HG03060 (cell line): ENCODE measurements at regions not wholly inside any gene's neighbourhood (a gene's known extent, or its start where the extent isn't known, plus 50 kb on each side); places are given as distances from the start of the nearest gene placed in this dataset.

Experiments used
- ATAC-seq: cut with Tn5 transposase; IDR thresholded peaks from one replicate; pipeline ENCODE4 v1.9.1; 2021; ENCODE audit warnings: low read depth, moderate number of reproducible peaks; ENCODE audit not compliant: unreplicated experiment

DNA sequence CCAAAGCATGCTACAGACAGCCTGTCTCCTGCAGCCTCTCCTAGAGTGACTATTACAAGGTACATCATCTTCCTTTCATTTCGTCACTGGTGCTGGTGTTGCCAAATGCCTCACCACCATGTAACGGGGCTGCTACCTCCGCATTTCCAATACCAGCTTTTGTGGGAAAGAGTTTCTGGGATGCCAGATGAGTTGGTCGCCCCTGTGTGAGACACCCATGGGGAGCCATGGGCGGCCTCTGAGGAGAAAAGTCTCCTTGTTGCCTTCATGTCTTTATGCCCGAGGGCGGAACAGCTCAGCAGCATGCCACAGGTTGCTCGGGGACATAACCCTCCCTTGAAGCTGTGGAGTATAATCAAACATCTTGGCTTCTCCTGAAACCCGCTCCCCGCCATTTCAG, 169.6 kb downstream of the THBS2 start:
- ATAC-seq: no peak

DNA sequence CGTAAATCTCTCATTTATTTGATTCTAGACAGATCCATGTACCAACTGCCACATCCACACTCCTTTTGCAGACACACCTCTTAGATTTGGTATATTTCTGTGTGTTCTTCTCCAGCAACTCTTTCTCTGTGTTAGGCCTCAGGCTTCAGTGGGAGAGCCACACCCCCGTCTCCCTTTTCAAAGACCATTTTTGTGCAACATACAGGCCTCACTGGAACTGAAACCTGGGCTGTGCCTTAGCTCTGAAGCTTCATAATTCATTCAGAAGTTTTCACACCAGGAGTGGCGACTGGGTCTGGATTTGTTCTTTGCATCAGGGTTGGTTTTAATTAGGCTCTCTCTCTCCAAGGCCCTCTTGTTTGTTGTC, 170.2 kb downstream of the THBS2 start:
- ATAC-seq: no peak

DNA sequence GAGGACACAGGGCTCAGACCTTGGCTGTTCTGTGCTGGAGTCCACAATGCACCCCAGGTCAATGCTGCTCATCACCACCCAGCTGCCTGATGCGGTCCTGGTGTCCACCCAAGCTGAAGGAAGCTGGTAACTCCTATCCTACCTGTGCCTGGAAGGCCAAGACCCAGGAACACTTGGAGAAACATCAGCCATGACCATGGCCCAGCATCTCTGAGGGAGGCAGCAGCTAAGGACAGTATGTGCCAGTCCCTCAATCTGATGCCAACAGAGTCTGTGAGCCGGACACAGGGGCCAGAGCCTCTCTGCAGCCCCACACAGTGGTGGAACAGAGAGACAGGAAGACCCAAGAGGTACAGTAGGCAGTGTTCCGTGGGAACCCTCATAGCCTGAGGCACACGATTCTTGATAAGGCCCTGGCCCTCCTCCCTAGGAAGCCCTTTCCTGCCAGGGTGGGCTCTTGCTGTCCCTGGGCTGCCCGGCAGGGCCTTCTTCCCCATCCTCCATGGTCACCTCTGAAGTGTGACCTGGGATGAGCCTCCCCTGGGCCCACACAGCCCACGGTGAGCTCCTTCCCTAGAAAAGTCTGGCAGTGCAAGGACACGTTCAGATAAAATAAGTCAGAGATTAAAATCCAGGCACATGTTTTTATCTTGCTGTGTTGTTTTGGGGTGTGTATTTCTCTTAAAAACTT, 170.7 kb downstream of the THBS2 start:
- ATAC-seq: no peak

DNA sequence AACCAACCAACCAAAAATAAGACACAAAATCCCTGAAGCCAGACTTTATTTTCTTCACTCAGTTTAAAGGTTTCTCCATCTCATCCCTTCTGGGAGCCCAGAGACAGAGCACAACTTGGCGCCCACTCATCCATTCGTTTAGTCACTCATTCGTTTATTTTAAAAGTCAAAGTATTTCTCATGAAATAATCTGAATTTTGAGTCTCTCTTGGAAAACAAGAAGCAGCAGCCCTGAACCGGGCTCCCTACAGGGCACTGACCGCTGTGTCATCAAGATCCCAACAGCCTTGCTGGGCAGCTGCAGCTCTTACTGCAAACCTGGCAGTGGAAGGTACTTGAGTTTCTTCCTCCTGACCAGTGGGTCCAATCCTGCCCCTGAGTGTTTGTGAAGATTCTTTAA, 171.6 kb downstream of the THBS2 start:
- no peak for ATAC-seq

DNA sequence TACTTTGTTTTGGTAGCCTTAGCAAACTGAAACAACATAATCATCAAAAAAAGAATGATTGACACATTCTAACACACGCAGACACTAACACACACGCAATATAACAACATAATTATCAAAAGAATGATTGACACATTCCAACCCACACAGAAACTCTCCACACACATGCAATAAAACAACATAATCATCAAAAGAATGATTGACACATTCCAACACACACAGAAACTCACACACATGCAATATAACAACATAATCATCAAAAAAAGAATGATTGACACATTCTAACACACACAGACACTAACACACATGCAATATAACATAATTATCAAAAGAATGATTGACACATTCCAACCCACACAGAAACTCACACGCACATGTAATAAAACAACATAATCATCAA, 172.4 kb downstream of the THBS2 start:
- ATAC-seq: no peak

DNA sequence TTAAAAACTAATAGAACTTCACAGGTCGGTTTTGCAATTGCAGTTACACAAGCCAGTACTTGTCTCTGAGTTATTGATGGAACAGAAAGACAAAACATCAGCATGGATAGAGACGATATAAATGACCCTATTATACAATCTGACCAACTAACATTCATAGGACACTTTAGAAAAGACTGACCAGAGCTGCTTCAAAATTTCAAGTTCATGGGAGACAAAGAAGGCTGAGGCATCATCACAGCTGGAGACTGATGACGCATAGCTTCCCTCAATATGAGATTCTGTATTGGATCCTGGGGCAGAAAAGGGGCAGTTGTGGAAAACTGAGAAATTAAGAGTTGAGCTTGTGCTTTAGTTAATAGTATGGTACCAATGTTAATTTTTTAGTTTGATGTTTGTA, 174.0 kb downstream of the THBS2 start:
- no peak for ATAC-seq

DNA sequence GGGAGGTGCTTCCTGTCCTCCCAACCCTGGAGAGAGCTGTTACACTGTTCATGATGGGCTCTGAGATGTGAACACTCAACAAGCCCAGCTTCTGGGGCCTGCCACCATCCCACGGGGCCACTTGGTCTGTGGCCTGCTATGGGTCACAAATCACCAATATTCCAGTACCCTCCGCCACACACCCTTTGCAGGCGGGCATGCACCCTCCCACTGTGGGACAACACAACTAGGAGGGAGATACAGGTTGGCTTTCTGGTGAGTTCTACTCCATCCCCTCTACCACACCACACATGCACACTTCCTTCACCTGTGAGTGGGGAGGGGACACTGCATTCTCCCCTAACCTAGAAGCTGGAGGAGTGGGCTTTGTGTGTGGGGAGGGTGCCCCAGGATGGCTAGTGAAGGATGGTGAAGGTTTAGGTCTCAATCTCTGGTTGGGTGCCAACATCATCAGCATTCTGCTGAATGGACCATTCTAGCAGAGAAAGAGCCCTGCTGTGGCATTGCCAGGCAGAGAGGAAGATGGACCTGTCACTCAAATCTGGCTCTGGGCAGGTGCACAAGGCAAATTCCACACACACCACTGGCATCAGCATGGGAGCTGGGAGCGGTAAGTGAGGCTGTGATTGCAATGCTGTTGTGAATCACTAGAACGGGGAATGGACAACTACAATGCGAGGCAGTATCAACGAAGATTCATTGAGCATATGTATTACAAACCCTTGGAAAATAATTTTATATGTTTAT, 175.1 kb downstream of the THBS2 start:
- ATAC-seq: no peak

DNA sequence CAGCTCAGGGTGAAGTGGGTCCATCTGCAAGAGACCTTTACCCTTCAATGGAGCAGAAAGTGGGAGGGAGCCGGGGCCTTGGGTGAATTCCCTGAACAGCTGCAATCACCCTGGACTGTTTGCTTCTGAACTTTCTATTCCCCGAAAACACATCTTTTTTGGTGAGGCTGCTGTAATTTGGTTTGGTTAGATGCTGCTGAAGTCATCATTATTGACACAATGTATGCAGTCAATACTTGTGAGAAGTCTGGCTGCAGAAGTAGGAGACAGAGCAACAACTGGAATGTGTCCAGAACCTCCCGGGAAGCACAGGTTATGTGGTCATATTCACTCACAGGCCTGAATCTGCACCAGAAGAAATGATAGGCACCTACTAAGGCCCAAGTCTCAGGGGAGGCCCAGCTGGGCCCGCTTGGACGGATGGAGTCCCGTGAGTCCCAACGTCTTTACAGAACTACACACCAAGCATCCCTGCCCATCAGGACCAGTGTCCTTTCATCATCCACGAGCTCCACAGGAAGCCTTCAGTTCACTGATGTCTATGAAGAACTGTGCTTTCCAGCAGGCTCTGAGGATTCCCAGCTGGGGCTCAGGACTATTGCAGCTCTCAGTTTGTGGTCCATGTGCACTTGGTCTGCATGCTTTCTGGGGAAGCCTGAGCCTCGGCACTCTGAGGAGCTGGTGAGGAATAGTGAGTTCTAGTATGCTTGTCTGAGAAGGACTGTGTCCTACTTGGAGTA, 177.6 kb downstream of the THBS2 start:
- ATAC-seq: no peak

DNA sequence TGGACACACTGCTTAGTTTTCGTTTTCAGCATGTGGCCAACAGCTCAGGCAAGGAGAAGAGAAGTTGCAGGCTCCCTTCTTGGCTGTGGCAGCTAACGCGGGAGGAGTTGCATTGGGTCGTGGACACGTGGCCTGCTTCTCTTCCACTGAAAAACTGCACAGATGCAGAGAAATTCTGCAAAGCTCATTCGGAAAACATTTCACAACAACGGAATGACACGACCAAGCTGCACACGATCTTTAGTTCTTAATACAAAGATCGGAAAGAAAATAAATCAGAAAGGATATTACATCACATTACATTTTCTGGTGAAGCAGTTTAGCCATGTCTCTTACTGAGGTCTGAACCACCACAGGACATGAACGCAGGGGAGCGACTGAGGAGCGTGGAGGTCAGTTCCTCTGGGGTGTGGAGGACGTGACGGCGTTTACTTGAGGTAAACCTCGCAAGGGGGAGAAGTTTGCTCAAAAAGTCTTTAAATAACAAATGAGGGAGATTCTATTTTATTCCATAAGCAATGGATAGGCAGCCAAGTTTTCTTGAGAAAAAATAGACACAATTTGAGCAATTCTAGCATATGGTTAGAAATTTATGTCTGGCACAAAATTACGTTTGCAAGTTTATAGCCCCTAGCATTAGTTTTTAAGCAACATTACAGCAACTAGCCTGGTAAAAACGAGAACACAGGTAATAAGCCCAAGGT, 178.3 kb downstream of the THBS2 start:
- ATAC-seq: no peak

DNA sequence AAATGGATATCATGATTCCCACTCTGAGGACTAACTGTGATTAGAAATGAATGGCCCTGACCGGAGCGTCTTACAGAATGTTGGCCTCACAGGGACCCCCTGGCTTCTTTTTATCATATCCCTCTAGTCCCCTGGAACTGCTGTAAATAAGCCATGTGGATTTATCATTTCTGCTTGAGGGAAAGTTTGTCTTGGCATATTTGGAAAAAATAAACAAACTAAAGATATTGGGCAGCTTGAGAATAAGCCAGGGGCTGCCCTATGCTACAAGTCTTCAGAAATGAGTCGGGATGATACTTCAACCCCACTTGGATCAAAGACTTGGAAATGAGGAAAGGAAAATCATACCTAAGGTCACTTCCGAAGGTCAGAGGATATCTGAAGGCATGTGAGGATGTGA, 179.1 kb downstream of the THBS2 start:
- ATAC-seq: no peak

DNA sequence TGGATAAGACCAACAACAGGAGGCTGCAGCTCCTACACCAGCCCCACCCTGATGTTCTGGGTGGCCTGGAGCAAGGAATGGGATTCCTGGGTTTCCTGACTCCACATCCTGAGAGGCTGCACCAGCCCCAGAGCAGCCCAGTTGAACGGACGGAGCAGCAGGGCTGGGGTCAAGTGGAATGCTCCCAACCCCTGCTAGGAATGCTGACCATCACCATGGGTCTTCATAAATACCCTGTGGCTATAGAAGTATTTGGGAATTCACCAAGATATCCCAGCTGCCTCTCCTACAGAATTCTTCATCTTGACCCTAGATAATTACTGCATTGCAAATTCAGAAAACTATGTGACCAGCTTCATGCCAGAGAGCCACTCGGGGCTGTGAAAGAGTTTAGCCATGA, 180.3 kb downstream of the THBS2 start:
- no peak for ATAC-seq

DNA sequence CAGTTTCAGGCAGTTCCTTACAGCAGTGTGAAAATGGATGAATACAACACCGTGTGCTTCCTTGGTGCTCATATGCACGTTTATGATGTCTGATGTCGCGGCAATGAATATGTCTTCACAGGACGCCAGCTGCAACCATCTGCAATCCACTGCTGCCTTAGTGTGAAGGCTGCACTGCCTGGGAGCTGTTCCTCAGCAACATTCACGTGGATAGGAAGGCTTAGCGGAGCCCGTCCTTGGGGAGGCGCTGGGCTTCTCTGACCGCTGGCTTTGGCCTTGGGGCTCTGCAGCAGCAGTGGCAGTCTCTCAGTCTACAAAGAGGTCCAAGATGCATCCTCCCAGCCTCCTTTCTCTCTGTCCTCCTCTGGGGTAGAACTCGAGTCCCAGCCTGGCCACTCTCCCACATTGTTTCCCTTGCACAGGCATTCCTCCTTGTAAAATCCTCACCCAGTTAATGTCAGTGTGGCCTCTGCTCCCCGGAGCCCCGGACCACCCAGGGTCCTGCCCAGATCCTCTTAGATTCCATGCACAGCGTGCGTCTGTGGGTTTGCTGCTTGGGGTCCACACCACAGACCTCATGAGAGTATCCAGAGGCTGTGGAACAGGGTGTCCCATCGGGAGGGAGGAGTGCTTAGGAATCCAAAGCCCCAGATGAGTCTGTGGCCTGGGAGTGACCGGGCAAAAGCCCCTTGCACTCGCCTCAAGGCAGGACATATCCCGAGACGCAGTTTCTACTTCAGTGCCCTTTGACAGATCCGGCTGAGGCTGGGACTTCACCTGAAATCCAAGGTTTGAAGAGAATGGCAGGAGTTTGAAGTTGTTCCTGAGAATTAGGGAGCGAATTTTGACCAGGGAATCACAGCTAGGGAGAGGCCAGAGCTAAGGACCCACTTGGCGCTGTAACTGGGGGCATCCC, 181.3 kb downstream of the THBS2 start:
- ATAC-seq: no peak

DNA sequence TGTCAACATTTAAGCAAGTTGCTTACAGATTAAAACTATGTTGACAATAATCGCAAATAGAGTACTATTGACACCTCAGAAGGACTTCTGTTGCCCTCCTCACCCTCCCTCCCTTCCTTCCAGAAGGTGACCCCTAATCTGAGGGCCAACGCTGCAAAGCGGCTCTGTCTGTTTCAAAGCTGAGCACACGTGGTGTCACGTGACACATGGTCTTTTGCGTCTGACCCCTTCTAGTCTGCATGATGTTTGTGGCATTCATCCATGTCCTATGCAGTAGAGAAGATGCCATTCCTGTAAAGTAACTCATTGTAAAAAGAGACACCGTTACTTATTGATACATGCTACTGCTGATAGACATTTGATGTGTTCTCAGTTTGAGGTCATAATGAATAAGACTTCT, 182.3 kb downstream of the THBS2 start:
- no peak for ATAC-seq

DNA sequence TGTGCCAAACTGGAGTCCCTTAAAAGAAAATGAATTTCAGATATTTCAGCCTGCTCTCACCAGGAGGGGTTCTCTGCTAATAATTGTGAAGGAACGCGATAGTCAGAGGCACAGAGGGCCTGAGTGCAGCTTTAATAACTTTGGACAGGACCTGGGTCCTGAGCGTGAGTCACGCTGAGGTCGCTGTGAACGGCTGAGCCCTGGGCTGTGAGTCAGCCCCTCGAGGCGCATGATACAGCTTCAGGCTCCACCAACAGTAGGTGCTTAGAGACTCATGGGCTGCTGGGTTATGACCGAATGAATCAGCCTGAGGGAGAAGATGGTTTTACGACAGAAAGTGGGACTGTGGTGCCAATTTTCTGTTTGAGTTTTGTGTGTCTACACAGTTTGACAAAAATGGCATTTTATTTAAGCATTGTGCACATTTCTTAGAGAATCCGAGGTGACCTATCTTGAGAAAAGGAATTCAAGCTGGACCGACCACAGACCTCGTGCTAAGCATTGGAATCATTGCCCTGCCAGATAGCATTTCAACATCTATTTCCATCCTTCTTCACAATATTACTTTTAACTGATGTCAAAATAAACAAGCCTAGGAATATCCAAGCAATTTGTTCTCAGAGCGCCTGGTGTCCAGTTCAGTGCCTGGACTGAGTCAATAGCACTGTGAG, 183.0 kb downstream of the THBS2 start:
- no peak for ATAC-seq

DNA sequence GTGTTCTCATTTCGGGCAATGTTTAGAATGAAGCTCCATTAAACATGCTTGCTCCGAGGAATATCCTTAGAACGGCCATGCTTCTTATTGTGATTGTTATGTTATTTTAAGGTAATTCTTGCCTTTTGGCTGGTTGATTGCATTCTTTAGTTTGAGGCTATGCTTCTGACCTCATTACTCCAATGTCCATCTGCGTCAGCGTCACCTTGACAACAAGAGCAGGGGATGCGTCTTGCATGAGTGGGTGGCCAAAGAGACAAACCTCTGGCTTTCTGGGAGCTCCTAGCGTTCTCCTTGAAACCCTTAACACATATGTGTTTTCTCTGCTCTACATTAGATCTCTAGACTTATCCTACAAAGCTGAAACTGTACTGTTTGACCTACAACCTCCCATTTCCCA, 184.3 kb downstream of the THBS2 start:
- ATAC-seq: no peak

DNA sequence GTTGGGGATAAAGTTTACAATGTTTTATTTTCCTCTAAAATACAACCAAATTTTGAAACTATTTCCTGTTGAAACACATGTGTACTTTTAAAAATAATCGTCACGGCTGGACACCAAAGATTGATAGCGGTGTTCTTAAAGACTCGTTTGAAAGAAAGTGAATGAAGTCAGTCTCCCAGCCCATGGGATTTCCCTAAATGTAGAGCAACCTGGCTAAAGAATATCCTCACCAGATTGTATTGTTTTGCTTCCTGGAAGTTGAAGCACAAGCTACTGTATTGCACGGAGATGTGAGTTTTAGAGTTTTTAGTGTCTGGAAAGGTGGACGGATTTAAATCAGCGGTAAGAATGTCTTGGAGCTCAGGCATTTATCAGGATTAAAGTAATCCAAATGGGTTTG, 189.5 kb downstream of the THBS2 start:
- no peak for ATAC-seq

DNA sequence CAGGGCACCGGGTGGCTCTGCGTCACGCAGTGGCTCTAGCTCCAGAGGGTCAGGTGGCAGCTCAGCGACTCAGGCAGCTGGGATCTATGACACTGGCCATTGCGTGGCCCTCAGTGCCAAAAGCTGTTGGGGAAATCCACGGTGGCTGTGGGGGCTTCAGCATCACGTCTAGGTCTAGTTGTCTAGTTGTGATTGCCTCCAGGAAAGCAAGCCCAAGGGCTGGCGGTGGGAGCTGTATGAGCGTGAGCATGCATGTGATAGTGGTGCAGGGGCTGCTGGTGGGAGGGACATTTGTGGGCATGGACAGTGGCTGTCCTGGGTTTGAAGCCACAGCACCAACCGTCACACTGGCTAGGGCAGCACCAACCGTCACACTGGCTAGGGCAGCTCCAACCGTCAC, 191.4 kb downstream of the THBS2 start:
- ATAC-seq: no peak

DNA sequence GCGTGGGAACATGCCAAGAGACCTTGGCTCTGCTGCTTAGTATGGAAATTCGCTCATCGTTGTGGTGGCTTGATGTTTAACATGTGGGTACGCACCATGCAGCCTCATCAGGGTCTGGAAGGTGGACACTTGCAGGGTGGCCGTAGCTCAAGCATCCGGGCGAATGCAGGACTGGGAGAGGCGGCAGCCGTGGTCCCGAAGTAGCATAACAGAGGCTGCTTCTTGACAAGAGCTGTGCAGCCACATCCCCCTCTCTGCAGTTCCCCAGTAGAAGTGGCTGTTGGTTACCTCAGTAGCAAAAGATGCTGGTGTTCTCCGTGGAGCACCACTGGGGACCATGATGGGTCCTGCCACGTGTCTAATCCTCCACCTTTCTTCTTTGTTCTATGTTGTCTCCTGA, 195.0 kb downstream of the THBS2 start:
- ATAC-seq: no peak

DNA sequence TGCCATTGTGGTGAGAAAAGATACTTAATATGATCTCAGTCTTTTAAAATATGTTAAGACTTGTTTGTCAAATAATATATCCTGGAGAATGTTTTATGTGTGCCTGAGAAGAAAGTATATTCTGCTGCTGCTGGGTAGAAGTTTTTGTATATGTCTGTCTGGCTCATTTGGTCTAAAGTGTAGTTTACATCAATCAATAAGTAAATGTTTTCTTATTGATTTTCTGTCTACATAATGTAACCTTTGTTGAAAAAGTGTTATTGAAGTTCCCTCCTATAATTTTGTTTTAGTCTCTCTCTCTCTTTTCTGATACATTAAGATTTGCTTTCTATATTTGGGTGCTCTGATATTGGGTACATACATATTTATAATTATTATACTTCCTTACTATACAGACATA, 201.2 kb downstream of the THBS2 start:
- no peak for ATAC-seq

DNA sequence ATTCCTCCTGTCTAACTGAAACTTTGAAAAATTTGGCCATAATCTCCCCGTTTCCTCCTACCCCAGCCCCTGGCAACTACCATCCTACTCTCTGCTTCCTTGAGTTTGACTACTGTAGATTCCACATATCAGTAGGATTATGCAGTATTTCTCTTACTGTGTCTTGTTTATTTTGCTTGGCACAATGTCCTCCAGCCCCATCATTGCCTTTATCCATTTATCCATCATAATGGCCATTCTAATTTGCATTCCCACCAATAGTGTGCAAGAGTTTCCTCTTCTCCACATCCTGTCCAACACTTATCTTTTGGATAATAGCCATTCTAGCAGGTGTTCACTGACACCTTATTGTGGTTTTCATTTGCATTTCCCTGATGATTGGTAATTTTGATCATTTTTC, 202.3 kb downstream of the THBS2 start:
- no peak for ATAC-seq
